ENCODE measurements at regions not wholly inside any gene's neighbourhood (a gene's known extent, or its start where the extent isn't known, plus 50 kb on each side); places are given as distances from the start of the nearest gene placed in this dataset.
"Not testable (repeated sequence)": the region's sequence is repeated elsewhere in the genome, so short reads cannot be mapped to it uniquely, and the experiment has no call there.

- TF ChIP-seq CTCF, POLR2AphosphoS5, POLR2A, EP300 (IDR thresholded peaks at IDR 0.05): not testable (repeated sequence)
Observed at GRCh38 chr21:9771466-9772347, 749.7 kb upstream of the TPTE start.

All from stomach (tissue), 4 donors.